Keratinocyte (primary cell): ENCODE measurements at regions not wholly inside any gene's neighbourhood (a gene's known extent, or its start where the extent isn't known, plus 50 kb on each side); places are given as distances from the start of the nearest gene placed in this dataset.

Experiments used
- DNase-seq: peaks from one replicate; pipeline ENCODE4 v3.0.0-alpha.2; 2011; ENCODE audit warnings: low read depth, missing footprints, low spot score
- FAIRE-seq: peaks from 2 replicates; lab custom pipeline; 2011; peaks lifted over from hg19 to GRCh38; lab: Jason Lieb, UNC
- H2AFZ ChIP-seq: 2 replicates; pipeline ENCODE4 v1.6.0; 2012; ENCODE audit warnings: low read length, control low read depth, inconsistent platforms; ENCODE audit not compliant: control insufficient read depth
- H3K27ac ChIP-seq: 2 replicates; pipeline ENCODE4 v1.5.1; 2011; ENCODE audit warnings: low read length; ENCODE audit not compliant: control insufficient read depth, insufficient read depth
- H3K27me3 ChIP-seq: 3 replicates; pipeline ENCODE4 v1.6.0; 2011; ENCODE audit warnings: low read length; ENCODE audit not compliant: control insufficient read depth, insufficient read depth; ENCODE audit errors: extremely low read depth
- H3K36me3 ChIP-seq, 2 experiments: 2 replicates in 1 of 2; 3 replicates in 1 of 2; pipeline ENCODE4 v1.5.1; 2011; ENCODE audit warnings: low read length in 2 of 2, mild to moderate bottlenecking in 1 of 2; ENCODE audit not compliant: control insufficient read depth in 2 of 2, insufficient read depth in 2 of 2; ENCODE audit errors: extremely low read depth in 1 of 2
- H3K4me1 ChIP-seq: 3 replicates; pipeline ENCODE4 v1.5.1; 2011; ENCODE audit warnings: low read length; ENCODE audit not compliant: control insufficient read depth, insufficient read depth; ENCODE audit errors: extremely low read depth
- H3K4me2 ChIP-seq: 3 replicates; pipeline ENCODE4 v1.6.0; 2011; ENCODE audit warnings: low read depth, low read length; ENCODE audit not compliant: control insufficient read depth, insufficient read depth; ENCODE audit errors: extremely low read depth
- H3K4me3 ChIP-seq, 3 experiments: fragments of 200-600 bp in 1 of 3; sonication (generic) in 1 of 3; 2 replicates in 2 of 3; 3 replicates in 1 of 3; pipeline ENCODE4 v1.5.1; 2011 to 2016; ENCODE audit warnings: low read length in 3 of 3, mild to moderate bottlenecking in 3 of 3, control low read depth in 2 of 3, inconsistent platforms in 1 of 3, low read depth in 1 of 3, mixed read lengths in 1 of 3, mixed run types in 1 of 3, moderate library complexity in 1 of 3; ENCODE audit not compliant: control insufficient read depth in 2 of 3, insufficient read depth in 2 of 3; ENCODE audit errors: extremely low read depth in 1 of 3
- H3K79me2 ChIP-seq: 2 replicates; pipeline ENCODE4 v1.6.0; 2012; ENCODE audit warnings: low read length; ENCODE audit not compliant: control insufficient read depth, insufficient read depth
- H3K9ac ChIP-seq: 3 replicates; pipeline ENCODE4 v1.6.0; 2011; ENCODE audit warnings: low read length; ENCODE audit not compliant: control insufficient read depth, insufficient read depth; ENCODE audit errors: extremely low read depth
- H3K9me1 ChIP-seq: 3 replicates; pipeline ENCODE4 v1.6.0; 2011; ENCODE audit warnings: low read length; ENCODE audit not compliant: control insufficient read depth, insufficient read depth; ENCODE audit errors: extremely low read depth
- H3K9me3 ChIP-seq: 2 replicates; pipeline ENCODE4 v1.5.1; 2012; ENCODE audit warnings: low read depth, low read length; ENCODE audit not compliant: control insufficient read depth
- H4K20me1 ChIP-seq: 3 replicates; pipeline ENCODE4 v1.6.0; 2011; ENCODE audit warnings: low read length; ENCODE audit not compliant: control insufficient read depth, insufficient read depth; ENCODE audit errors: extremely low read depth
- CTCF ChIP-seq, 3 experiments: IDR thresholded peaks in 1 of 3; conservative IDR thresholded peaks in 1 of 3; optimal IDR thresholded peaks in 1 of 3; 2 replicates in 2 of 3; 3 replicates in 1 of 3; pipeline versions ENCODE3 to v1.5.1; 2011; ENCODE audit warnings: low read length in 3 of 3, mild to moderate bottlenecking in 3 of 3, moderate library complexity in 2 of 3, control low read depth in 1 of 3, inconsistent platforms in 1 of 3; ENCODE audit not compliant: insufficient read depth in 2 of 3; ENCODE audit errors: extremely low read depth in 1 of 3
- EZH2 ChIP-seq: IDR thresholded peaks from one replicate; pipeline ENCODE4 v1.6.1; 2012; ENCODE audit warnings: inconsistent platforms, mild to moderate bottlenecking, low read length, moderate library complexity
- dilution Hi-C: fragments of 300-500 bp; cut with MboI; formaldehyde crosslinking; loops from one replicate; pipeline ENCODE4 v1.7.0; 2020; ENCODE audit warnings: low sequenced_read_pairs; ENCODE audit not compliant: extremely low pct_ligation_motif_present

- dilution Hi-C loops = no loop called here
- FAIRE-seq (no peak), DNase-seq (no peak)
- peaks cover 2% of the 10 kb centered on the region for H3K27me3 ChIP-seq
- H3K27ac ChIP-seq = no peak overlapping the region
- H3K79me2 ChIP-seq = no peaks in the 10 kb centered on the region
- no peaks in the 10 kb centered on the region for H3K4me1 ChIP-seq
- H4K20me1 ChIP-seq = no peaks in the 10 kb centered on the region
- no peak overlapping the region for H3K9ac ChIP-seq
- H3K4me3 ChIP-seq = no peak overlapping the region
- H3K9me3 ChIP-seq = no peaks in the 10 kb centered on the region
- no peaks in the 10 kb centered on the region for H3K9me1 ChIP-seq
- TF ChIP-seq CTCF (optimal IDR thresholded peaks at IDR 0.05 in 1 of 3, IDR thresholded peaks at IDR 0.05 in 1 of 3, conservative IDR thresholded peaks at IDR 0.05 in 1 of 3; ENCODE audit: extremely low read depth in 1 of 3, insufficient read depth in 2 of 3, low read length in 3 of 3) (no peak), EZH2 (no peak)
- H3K4me2 ChIP-seq = no peak overlapping the region
- H3K36me3 ChIP-seq = no peaks in the 10 kb centered on the region
- H2AFZ ChIP-seq = no peak overlapping the region
Measured at GRCh38 chr10:117669122-117669521, 126.6 kb downstream of the EMX2 start.

GRCh38 chr10:117670116-117670904, 127.8 kb downstream of the EMX2 start:
- DNase-seq (no peak), FAIRE-seq (no peak)
- Histone ChIP-seq H3K4me1 (no peaks in the 10 kb centered on the region), H4K20me1 (no peaks in the 10 kb centered on the region), H3K4me2 (no peak overlapping the region), H3K9ac (no peak overlapping the region), H3K36me3 (no peaks in the 10 kb centered on the region), H3K9me3 (no peaks in the 10 kb centered on the region), H3K79me2 (no peaks in the 10 kb centered on the region), H2AFZ (no peak overlapping the region), H3K27ac (no peak overlapping the region), H3K4me3 (no peak overlapping the region), H3K27me3 (peaks cover 2% of the 10 kb centered on the region), H3K9me1 (no peaks in the 10 kb centered on the region)
- dilution Hi-C loops = no loop called here
- TF ChIP-seq EZH2 (no peak), CTCF (optimal IDR thresholded peaks at IDR 0.05 in 1 of 3, IDR thresholded peaks at IDR 0.05 in 1 of 3, conservative IDR thresholded peaks at IDR 0.05 in 1 of 3; ENCODE audit: extremely low read depth in 1 of 3, insufficient read depth in 2 of 3, low read length in 3 of 3) (no peak)
